Trophoblast cell (in vitro differentiated cells and primary cell): ENCODE measurements at regions not wholly inside any gene's neighbourhood (a gene's known extent, or its start where the extent isn't known, plus 50 kb on each side); places are given as distances from the start of the nearest gene placed in this dataset.

ENCODE experiments used
- DNase-seq, 2 donors: peaks; one replicate each; pipeline ENCODE4 v3.0.0-alpha.2; 2016
- H2AFZ ChIP-seq: 2 replicates; pipeline ENCODE4 v1.6.1; 2013; ENCODE audit warnings: low read length, moderate library complexity, mild to moderate bottlenecking; ENCODE audit not compliant: insufficient read depth, poor library complexity
- H2AK5ac ChIP-seq: 2 replicates; pipeline ENCODE4 v1.6.1; 2013; ENCODE audit warnings: mild to moderate bottlenecking, low read length
- H2BK120ac ChIP-seq: 2 replicates; pipeline ENCODE4 v1.6.1; 2013; ENCODE audit warnings: low read length, mild to moderate bottlenecking, moderate library complexity; ENCODE audit not compliant: insufficient read depth, poor library complexity
- H2BK12ac ChIP-seq: 2 replicates; pipeline ENCODE4 v1.6.1; 2013; ENCODE audit warnings: mild to moderate bottlenecking, low read length, moderate library complexity
- H2BK5ac ChIP-seq: 2 replicates; pipeline ENCODE4 v1.6.1; 2013; ENCODE audit warnings: low read length, low read depth, moderate library complexity, mild to moderate bottlenecking; ENCODE audit not compliant: poor library complexity
- H3K14ac ChIP-seq: 2 replicates; pipeline ENCODE4 v1.6.1; 2013; ENCODE audit warnings: mild to moderate bottlenecking, low read length
- H3K18ac ChIP-seq: 2 replicates; pipeline ENCODE4 v1.6.1; 2013; ENCODE audit warnings: mild to moderate bottlenecking, low read length
- H3K23ac ChIP-seq: 2 replicates; pipeline ENCODE4 v1.6.1; 2013; ENCODE audit warnings: low read length
- H3K27ac ChIP-seq: 2 replicates; pipeline ENCODE4 v1.5.1; 2013; ENCODE audit warnings: low read depth, mild to moderate bottlenecking, inconsistent platforms, low read length, moderate library complexity
- H3K27me3 ChIP-seq: 2 replicates; pipeline ENCODE4 v1.6.1; 2013; ENCODE audit warnings: inconsistent platforms, mild to moderate bottlenecking, low read length, moderate library complexity; ENCODE audit not compliant: insufficient read depth
- H3K36me3 ChIP-seq, 2 experiments: 1 replicate in 1 of 2; 2 replicates in 1 of 2; pipeline ENCODE4 v1.6.1; 2013; ENCODE audit warnings: low read length in 2 of 2, mild to moderate bottlenecking in 2 of 2, moderate library complexity in 1 of 2; ENCODE audit not compliant: insufficient read depth in 2 of 2, control insufficient read depth in 1 of 2
- H3K4ac ChIP-seq: 2 replicates; pipeline ENCODE4 v1.6.1; 2013; ENCODE audit warnings: low read depth, mild to moderate bottlenecking, low read length, moderate library complexity
- H3K4me1 ChIP-seq, 2 experiments: 1 replicate in 1 of 2; 2 replicates in 1 of 2; pipeline ENCODE4 v1.6.1; 2013; ENCODE audit warnings: low read length in 2 of 2, mild to moderate bottlenecking in 2 of 2, moderate library complexity in 1 of 2; ENCODE audit not compliant: insufficient read depth in 2 of 2, control insufficient read depth in 1 of 2
- H3K4me2 ChIP-seq: 2 replicates; pipeline ENCODE4 v1.6.1; 2013; ENCODE audit warnings: inconsistent platforms, mild to moderate bottlenecking, low read length, moderate library complexity
- H3K4me3 ChIP-seq: 2 replicates; pipeline ENCODE4 v1.5.1; 2013; ENCODE audit warnings: mild to moderate bottlenecking, low read depth, low read length, inconsistent platforms
- H3K79me1 ChIP-seq: one replicate; pipeline ENCODE4 v1.6.1; 2013; ENCODE audit warnings: low read length
- H3K79me2 ChIP-seq: 2 replicates; pipeline ENCODE4 v1.6.1; 2013; ENCODE audit warnings: low read length, mild to moderate bottlenecking; ENCODE audit not compliant: control insufficient read depth, insufficient read depth, poor library complexity
- H3K9ac ChIP-seq: 2 replicates; pipeline ENCODE4 v1.6.1; 2013; ENCODE audit warnings: mild to moderate bottlenecking, low read length
- H3K9me3 ChIP-seq: 2 replicates; pipeline ENCODE4 v1.6.1; 2013; ENCODE audit warnings: low read depth, mild to moderate bottlenecking, control low read depth, inconsistent platforms, low read length; ENCODE audit not compliant: insufficient read depth
- H4K12ac ChIP-seq: 2 replicates; pipeline ENCODE4 v1.6.1; 2013; ENCODE audit warnings: low read depth, mild to moderate bottlenecking, low read length, moderate library complexity
- H4K8ac ChIP-seq: 2 replicates; pipeline ENCODE4 v1.6.1; 2013; ENCODE audit warnings: low read depth, mild to moderate bottlenecking, low read length, moderate library complexity
- H4K91ac ChIP-seq: one replicate; pipeline ENCODE4 v1.6.1; 2013; ENCODE audit warnings: low read depth, mild to moderate bottlenecking, low read length, moderate library complexity
- WGBS: extraction: QIAGEN DNeasy Blood & Tissue Kit; methylation state at CpG from one replicate; pipeline ENCODE4 v1.1.7; 2013; ENCODE audit warnings: missing lambda C conversion rate; ENCODE audit not compliant: insufficient read length, insufficient coverage; ENCODE audit errors: extremely low coverage; 5-methylcytosine and 5-hydroxymethylcytosine counted together

DNA sequence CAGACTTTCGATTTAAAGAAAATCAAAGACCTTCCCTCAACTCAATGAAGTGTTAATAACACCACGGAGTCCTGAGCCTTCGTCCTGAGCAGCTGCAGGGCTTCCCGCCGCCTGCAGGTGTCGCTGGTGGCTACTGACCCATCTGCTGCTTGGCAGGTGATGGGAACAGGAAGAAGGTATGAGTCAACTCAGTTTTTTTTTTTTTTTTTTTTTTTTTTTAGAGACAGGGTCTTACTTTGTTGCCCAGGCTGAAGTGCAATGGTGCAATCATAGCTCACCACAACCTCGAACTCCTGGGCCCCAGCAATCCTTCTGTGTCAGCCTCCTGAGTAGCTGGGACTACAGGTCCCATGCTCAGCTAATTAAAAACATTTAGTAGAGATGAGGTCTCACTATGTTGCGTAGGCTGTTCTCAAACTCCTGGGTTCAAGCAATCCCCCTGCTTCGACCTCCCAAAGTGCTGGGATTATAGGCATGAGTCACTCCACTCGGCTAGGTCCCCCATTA lies 185.7 kb upstream of the IL12B start:
- Histone ChIP-seq H3K4me2 (no peak overlapping the region), H4K8ac (no peak overlapping the region), H2AFZ (no peak overlapping the region), H2BK120ac (no peak overlapping the region), H3K79me1 (peaks cover 5% of the 10 kb centered on the region), H3K4me1 (peaks cover 12 to 18% of the 10 kb centered on the region in 2 experiments), H3K79me2 (no peaks in the 10 kb centered on the region), H3K9me3 (peaks cover 1% of the 10 kb centered on the region), H2BK12ac (no peak overlapping the region), H3K23ac (no peak overlapping the region), H4K12ac (no peak overlapping the region), H3K9ac (no peak overlapping the region), H3K14ac (no peak overlapping the region), H2AK5ac (no peak overlapping the region), H3K36me3 (no peaks in the 10 kb centered on the region), H3K4me3 (no peak overlapping the region), H2BK5ac (no peak overlapping the region), H3K4ac (no peak overlapping the region), H3K18ac (peak overlapping the region; percentile 19), H4K91ac (no peak overlapping the region), H3K27me3 (no peaks in the 10 kb centered on the region), H3K27ac (no peak overlapping the region)
- no CpG with 5 or more reads among the region's 10 CpGs for WGBS
- peak; percentile 60 to 83 for DNase-seq

DNA sequence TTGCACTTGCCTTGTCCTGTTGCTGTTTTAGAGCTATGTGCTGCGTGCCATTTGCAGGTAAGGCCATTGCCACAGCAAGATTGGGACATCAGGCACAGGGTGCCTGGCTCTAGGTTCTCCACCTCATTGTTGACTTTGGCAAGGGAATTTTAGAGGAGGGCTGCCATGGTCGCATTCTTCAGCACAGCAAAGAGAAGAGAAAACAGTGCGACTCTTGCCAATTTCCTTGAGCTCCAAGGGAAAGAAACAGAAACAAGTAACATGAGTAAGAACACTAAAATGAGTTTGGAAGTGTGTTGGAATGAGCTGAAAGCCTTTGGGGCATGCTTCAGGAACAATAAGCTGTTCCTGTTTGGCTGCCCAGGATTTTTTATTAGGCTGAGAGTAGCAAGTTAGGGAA lies 188.1 kb upstream of the IL12B start:
- no peak overlapping the region for H3K27ac ChIP-seq
- no peaks in the 10 kb centered on the region for H3K27me3 ChIP-seq
- H3K4me3 ChIP-seq = no peak overlapping the region
- H3K23ac ChIP-seq = no peak overlapping the region
- peaks cover 3% of the 10 kb centered on the region for H3K79me1 ChIP-seq
- no peak overlapping the region for H3K14ac ChIP-seq
- H3K4me2 ChIP-seq = peak overlapping the region; percentile 9
- H3K79me2 ChIP-seq = no peaks in the 10 kb centered on the region
- no CpG with 5 or more reads among the region's 3 CpGs for WGBS
- H3K4me1 ChIP-seq = peaks cover 12 to 18% of the 10 kb centered on the region in 2 experiments
- peak; percentile 14 to 25 for DNase-seq
- H3K18ac ChIP-seq = no peak overlapping the region
- no peak overlapping the region for H2BK120ac ChIP-seq
- peaks cover 1% of the 10 kb centered on the region for H3K9me3 ChIP-seq
- no peak overlapping the region for H3K4ac ChIP-seq
- H4K8ac ChIP-seq = no peak overlapping the region
- H2AK5ac ChIP-seq = no peak overlapping the region
- H3K9ac ChIP-seq = no peak overlapping the region
- no peak overlapping the region for H2BK5ac ChIP-seq
- H4K91ac ChIP-seq = no peak overlapping the region
- H2BK12ac ChIP-seq = no peak overlapping the region
- no peak overlapping the region for H2AFZ ChIP-seq
- no peaks in the 10 kb centered on the region for H3K36me3 ChIP-seq
- H4K12ac ChIP-seq = no peak overlapping the region

GRCh38 chr5:159519365-159519764 lies 189.1 kb upstream of the IL12B start:
- H3K4me1 ChIP-seq = peaks cover 9 to 16% of the 10 kb centered on the region in 2 experiments
- H2BK12ac ChIP-seq = no peak overlapping the region
- no peak overlapping the region for H3K4me3 ChIP-seq
- no peaks in the 10 kb centered on the region for H3K27me3 ChIP-seq
- no peak overlapping the region for H4K91ac ChIP-seq
- H3K36me3 ChIP-seq = no peaks in the 10 kb centered on the region
- H3K9me3 ChIP-seq = peaks cover 1% of the 10 kb centered on the region
- H4K12ac ChIP-seq = no peak overlapping the region
- no peak overlapping the region for H4K8ac ChIP-seq
- no peaks in the 10 kb centered on the region for H3K79me2 ChIP-seq
- no peak overlapping the region for H3K14ac ChIP-seq
- H3K9ac ChIP-seq = no peak overlapping the region
- no peak overlapping the region for H3K4ac ChIP-seq
- no peak overlapping the region for H2AFZ ChIP-seq
- no peak overlapping the region for H3K18ac ChIP-seq
- no peak overlapping the region for H2AK5ac ChIP-seq
- no peak overlapping the region for H2BK120ac ChIP-seq
- H3K79me1 ChIP-seq = peaks cover 2% of the 10 kb centered on the region
- no peak overlapping the region for H2BK5ac ChIP-seq
- no CpG with 5 or more reads among the region's 7 CpGs for WGBS
- H3K23ac ChIP-seq = no peak overlapping the region
- no peak overlapping the region for H3K4me2 ChIP-seq
- H3K27ac ChIP-seq = no peak overlapping the region
- DNase-seq = no peak

- Histone ChIP-seq H3K9ac (no peak overlapping the region), H3K4me2 (no peak overlapping the region), H2BK120ac (no peak overlapping the region), H4K91ac (no peak overlapping the region), H3K23ac (no peak overlapping the region), H2AFZ (no peak overlapping the region), H3K4me3 (no peak overlapping the region), H3K27ac (no peak overlapping the region), H3K4ac (no peak overlapping the region), H3K79me1 (no peaks in the 10 kb centered on the region), H2BK12ac (no peak overlapping the region), H3K18ac (no peak overlapping the region), H3K9me3 (peaks cover 1% of the 10 kb centered on the region), H4K8ac (no peak overlapping the region), H3K36me3 (no peaks in the 10 kb centered on the region), H3K27me3 (no peaks in the 10 kb centered on the region), H2AK5ac (no peak overlapping the region), H3K4me1 (peaks cover 2 to 8% of the 10 kb centered on the region in 2 experiments), H2BK5ac (no peak overlapping the region), H3K79me2 (no peaks in the 10 kb centered on the region), H3K14ac (no peak overlapping the region), H4K12ac (no peak overlapping the region)
- DNase-seq = no peak
- no CpG with 5 or more reads among the region's 2 CpGs for WGBS
Measured at GRCh38 chr5:159522841-159523240, 192.6 kb upstream of the IL12B start.
